ENCODE measurements at regions not wholly inside any gene's neighbourhood (a gene's known extent, or its start where the extent isn't known, plus 50 kb on each side); places are given as distances from the start of the nearest gene placed in this dataset.
"Not testable (repeated sequence)": the region's sequence is repeated elsewhere in the genome, so short reads cannot be mapped to it uniquely, and the experiment has no call there.

DNA sequence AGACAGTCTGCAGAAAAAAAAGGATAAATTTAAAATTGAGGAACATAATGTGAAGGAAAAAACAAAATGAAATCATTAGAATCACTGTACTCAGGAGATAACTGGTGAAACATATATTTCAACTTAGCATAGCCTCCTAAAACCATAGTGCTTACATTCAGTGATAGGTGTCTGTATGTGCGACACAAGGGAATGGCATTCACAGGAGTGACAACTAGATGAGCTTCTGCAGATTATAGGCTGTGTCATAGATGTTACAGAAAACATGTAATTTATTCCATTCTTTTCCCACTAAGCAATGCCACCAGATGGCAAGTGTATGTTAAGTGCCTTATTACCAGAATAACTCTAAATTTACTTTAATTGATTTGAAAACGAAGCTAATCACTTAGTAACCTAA lies 960.0 kb upstream of the PCDH20 start:
- TF ChIP-seq, protein P1, sequence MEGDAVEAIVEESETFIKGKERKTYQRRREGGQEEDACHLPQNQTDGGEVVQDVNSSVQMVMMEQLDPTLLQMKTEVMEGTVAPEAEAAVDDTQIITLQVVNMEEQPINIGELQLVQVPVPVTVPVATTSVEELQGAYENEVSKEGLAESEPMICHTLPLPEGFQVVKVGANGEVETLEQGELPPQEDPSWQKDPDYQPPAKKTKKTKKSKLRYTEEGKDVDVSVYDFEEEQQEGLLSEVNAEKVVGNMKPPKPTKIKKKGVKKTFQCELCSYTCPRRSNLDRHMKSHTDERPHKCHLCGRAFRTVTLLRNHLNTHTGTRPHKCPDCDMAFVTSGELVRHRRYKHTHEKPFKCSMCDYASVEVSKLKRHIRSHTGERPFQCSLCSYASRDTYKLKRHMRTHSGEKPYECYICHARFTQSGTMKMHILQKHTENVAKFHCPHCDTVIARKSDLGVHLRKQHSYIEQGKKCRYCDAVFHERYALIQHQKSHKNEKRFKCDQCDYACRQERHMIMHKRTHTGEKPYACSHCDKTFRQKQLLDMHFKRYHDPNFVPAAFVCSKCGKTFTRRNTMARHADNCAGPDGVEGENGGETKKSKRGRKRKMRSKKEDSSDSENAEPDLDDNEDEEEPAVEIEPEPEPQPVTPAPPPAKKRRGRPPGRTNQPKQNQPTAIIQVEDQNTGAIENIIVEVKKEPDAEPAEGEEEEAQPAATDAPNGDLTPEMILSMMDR (IDR thresholded peaks at IDR 0.05; ENCODE audit: low read depth, low read length) = no peak
- H3K27me3 ChIP-seq = no peaks in the 10 kb centered on the region
- H3K4me1 ChIP-seq = no peaks in the 10 kb centered on the region
- H3K9me3 ChIP-seq = no peaks in the 10 kb centered on the region
- DNase-seq = no peak
- no peak overlapping the region for H3K4me3 ChIP-seq (ENCODE audit: low read depth, low read length)
- no peaks in the 10 kb centered on the region for H3K36me3 ChIP-seq

DNA sequence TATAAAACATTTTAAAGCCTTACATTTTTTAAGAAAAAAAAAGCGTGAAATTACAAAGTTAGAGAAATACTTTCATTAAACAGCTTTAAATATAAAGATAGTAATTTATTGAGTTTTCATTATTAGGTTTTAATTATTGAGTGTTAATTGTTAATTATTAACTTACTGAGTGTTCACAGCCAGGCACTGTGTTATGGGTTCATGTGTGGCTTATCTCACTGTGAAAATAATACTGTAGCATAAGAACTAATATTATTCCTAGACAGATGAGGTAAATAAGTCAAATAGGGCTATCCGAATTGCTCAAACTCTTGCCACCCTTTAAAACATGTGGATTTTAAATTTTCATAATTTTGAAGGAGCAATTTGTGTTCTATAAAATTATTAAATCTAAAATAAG lies 956.1 kb upstream of the PCDH20 start:
- DNase-seq = no peak

DNA sequence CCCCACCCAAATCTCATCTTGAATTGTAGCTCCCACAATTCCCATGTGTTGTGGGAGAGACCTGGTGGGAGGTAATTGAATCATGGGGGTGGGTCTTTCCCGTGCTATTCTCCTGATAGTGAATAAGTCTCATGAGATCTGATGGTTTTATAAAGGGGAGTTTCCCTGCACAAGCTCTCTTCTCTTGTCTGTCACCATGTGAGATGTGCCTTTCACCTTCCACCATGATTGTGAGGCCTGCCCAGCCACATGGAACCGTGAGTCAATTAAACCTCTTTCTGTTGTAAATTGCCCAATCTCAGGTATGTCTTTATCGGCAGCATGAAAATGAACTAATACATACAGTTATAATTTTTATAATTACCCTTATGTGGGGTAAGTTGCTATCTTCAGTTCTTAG lies 952.3 kb upstream of the PCDH20 start:
- not testable (repeated sequence) for H3K36me3 ChIP-seq; DNase-seq; H3K9me3 ChIP-seq; H3K4me3 ChIP-seq (ENCODE audit: low read depth, low read length); H3K27me3 ChIP-seq; H3K4me1 ChIP-seq

More for the DNA sequence above, 956.1 kb upstream of the PCDH20 start:
- Histone ChIP-seq H3K9me3 (no peaks in the 10 kb centered on the region), H3K27me3 (no peaks in the 10 kb centered on the region), H3K36me3 (no peaks in the 10 kb centered on the region), H3K4me1 (no peaks in the 10 kb centered on the region), H3K4me3 (ENCODE audit: low read depth, low read length) (no peak overlapping the region)
- TF ChIP-seq, protein P1 (IDR thresholded peaks at IDR 0.05; ENCODE audit: low read depth, low read length) = no peak

DNA sequence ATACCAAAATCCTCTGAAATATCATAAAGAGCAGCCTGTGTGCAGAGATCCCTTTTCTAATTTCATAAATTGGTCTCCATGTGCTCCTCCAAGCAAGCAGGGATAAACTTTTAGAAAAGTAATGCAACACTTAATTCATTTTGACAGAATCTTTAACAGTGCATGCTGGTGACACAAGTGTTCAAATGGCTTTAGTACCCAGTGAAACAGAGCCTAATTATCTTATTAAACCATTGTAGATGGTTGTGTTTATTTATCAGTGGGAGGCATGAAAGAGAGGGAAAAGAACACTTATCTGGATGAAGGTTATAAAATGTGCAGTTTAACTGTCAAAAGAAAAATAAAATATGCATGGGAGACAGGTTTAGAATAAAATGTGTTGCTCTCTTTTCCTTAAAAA lies 945.0 kb upstream of the PCDH20 start:
- Histone ChIP-seq H3K4me1 (peaks cover 15% of the 10 kb centered on the region), H3K4me3 (ENCODE audit: low read depth, low read length) (no peak overlapping the region), H3K9me3 (no peaks in the 10 kb centered on the region), H3K36me3 (no peaks in the 10 kb centered on the region), H3K27me3 (no peaks in the 10 kb centered on the region)
- TF ChIP-seq, protein P1 (IDR thresholded peaks at IDR 0.05; ENCODE audit: low read depth, low read length) = no peak
- no peak for DNase-seq

DNA sequence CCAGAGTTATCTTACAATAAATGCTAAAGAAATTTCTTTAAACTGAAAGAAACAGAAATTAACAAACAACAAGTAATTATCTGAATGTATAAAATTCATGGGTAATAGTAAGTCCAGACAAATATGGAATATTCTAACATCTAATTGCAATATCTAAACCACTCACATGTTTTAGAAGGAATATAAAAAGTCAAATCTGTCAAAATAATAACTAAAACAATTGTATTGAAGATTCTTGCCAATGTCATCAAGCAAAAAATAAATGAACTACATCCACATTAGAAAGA lies 942.9 kb upstream of the PCDH20 start:
- Histone ChIP-seq H3K4me1 (peaks cover 15% of the 10 kb centered on the region), H3K36me3 (no peaks in the 10 kb centered on the region)
- DNase-seq = no peak

DNA sequence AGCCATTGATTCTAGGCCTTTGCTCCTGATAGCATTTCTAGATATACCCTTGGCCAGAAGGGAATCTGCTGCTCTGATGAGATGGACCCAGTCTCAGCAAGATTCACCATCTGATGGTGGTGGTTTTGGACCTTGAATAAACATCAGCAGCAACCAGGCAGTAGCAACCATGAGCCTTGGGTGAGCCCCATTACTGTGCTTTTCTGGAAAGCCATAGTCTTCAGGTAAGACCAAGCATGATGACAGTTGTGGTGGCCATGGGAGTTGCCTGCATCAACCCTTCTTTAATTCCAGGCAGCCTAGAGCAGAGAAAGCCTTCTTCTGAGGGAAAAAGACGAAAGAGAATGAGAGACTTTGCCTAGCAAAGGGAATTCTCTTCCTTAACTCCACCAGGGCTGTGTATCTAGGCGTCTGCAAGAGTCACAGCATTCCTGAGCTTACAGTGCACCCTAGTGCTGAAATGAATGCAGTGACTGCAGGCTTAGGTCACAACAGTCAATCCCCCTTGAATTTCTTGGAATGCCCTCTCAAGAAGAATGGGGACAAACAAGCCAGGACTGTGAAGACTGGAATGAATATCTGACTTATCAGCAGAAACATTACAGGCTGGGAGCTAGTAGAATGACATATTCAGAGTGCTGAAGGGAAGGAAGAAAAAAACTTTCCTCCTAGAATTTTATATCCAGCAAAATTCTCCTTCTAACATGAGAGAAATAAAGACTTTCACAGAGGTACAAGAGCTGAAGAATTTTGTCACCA lies 942.4 kb upstream of the PCDH20 start:
- Histone ChIP-seq H3K36me3 (no peaks in the 10 kb centered on the region), H3K27me3 (no peaks in the 10 kb centered on the region), H3K4me1 (peaks cover 15% of the 10 kb centered on the region), H3K4me3 (ENCODE audit: low read depth, low read length) (no peak overlapping the region), H3K9me3 (no peaks in the 10 kb centered on the region)
- TF ChIP-seq, protein P1 (IDR thresholded peaks at IDR 0.05; ENCODE audit: low read depth, low read length) = peak; percentile 97
- DNase-seq = peak; percentile 73

More for the DNA sequence above, 942.9 kb upstream of the PCDH20 start:
- Histone ChIP-seq H3K4me3 (ENCODE audit: low read depth, low read length) (no peak overlapping the region), H3K9me3 (no peaks in the 10 kb centered on the region), H3K27me3 (no peaks in the 10 kb centered on the region)
- TF ChIP-seq, protein P1 (IDR thresholded peaks at IDR 0.05; ENCODE audit: low read depth, low read length) = no peak

Data from BE2C (cell line).